ENCODE measurements at regions not wholly inside any gene's neighbourhood (a gene's known extent, or its start where the extent isn't known, plus 50 kb on each side); places are given as distances from the start of the nearest gene placed in this dataset.

GRCh38 chr2:123453772-123454171, 571.3 kb upstream of the CNTNAP5 start:
- TF ChIP-seq SUZ12 (IDR thresholded peaks at IDR 0.05; ENCODE audit: extremely low read depth, insufficient read depth, insufficient read length) (no peak), YY1 (IDR thresholded peaks at IDR 0.05; ENCODE audit: insufficient read depth, insufficient read length) (no peak), ZNF274 (IDR thresholded peaks at IDR 0.05; ENCODE audit: low read depth, low read length) (no peak)
